ENCODE measurements at regions not wholly inside any gene's neighbourhood (a gene's known extent, or its start where the extent isn't known, plus 50 kb on each side); places are given as distances from the start of the nearest gene placed in this dataset.
"Not testable (repeated sequence)": the region's sequence is repeated elsewhere in the genome, so short reads cannot be mapped to it uniquely, and the experiment has no call there.

GRCh38 chr5:86289786-86290185 is 328.0 kb upstream of the COX7C start:
- not testable (repeated sequence) for TF ChIP-seq EP300 (IDR thresholded peaks at IDR 0.05; ENCODE audit: borderline replicate concordance in 1 of 2, low read depth in 2 of 2, low read length in 2 of 2); CTCF (IDR thresholded peaks at IDR 0.05; ENCODE audit: control extremely low read depth in 1 of 3, insufficient read depth in 1 of 3, low read depth in 1 of 3, low read length in 3 of 3); RFX5 (IDR thresholded peaks at IDR 0.05; ENCODE audit: borderline replicate concordance, low read depth, low read length); SP1 (IDR thresholded peaks at IDR 0.05; ENCODE audit: low read depth, low read length); ASH2L (IDR thresholded peaks at IDR 0.05; ENCODE audit: low read length)

Data from H1 (cell line).